ENCODE measurements at regions not wholly inside any gene's neighbourhood (a gene's known extent, or its start where the extent isn't known, plus 50 kb on each side); places are given as distances from the start of the nearest gene placed in this dataset.

DNA sequence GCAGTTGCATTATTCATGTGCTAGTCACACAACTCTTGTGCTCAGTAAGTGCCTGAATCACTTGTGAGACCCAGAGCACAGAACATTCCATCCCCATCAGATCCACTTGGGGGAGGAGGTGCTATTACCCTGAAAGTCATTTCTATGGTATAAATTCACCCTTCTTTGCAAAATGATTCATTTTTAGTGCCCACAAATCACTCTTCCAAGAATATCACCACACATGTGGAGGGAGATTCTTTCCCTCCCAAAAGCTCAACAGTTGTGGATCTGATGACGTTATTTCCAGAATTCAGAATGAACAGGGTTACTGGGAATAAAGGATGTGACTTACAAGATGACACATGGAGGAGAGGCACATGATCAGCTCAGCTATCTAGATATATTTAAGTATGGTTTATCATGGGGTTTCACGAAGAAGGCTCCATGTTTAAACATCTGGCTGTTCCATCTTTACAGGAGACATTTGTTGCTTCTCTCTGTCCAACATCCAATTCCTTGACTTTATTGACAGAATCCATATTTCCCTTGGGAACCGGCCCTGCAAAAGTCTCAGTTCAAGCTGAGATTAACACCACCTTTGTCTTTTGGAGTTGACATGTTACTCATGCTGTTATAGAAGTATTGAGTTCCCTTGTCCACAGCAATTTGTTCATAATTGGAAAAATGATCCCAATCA is 214.2 kb upstream of the PROK2 start (continued):
- TF ChIP-seq, protein P1, sequence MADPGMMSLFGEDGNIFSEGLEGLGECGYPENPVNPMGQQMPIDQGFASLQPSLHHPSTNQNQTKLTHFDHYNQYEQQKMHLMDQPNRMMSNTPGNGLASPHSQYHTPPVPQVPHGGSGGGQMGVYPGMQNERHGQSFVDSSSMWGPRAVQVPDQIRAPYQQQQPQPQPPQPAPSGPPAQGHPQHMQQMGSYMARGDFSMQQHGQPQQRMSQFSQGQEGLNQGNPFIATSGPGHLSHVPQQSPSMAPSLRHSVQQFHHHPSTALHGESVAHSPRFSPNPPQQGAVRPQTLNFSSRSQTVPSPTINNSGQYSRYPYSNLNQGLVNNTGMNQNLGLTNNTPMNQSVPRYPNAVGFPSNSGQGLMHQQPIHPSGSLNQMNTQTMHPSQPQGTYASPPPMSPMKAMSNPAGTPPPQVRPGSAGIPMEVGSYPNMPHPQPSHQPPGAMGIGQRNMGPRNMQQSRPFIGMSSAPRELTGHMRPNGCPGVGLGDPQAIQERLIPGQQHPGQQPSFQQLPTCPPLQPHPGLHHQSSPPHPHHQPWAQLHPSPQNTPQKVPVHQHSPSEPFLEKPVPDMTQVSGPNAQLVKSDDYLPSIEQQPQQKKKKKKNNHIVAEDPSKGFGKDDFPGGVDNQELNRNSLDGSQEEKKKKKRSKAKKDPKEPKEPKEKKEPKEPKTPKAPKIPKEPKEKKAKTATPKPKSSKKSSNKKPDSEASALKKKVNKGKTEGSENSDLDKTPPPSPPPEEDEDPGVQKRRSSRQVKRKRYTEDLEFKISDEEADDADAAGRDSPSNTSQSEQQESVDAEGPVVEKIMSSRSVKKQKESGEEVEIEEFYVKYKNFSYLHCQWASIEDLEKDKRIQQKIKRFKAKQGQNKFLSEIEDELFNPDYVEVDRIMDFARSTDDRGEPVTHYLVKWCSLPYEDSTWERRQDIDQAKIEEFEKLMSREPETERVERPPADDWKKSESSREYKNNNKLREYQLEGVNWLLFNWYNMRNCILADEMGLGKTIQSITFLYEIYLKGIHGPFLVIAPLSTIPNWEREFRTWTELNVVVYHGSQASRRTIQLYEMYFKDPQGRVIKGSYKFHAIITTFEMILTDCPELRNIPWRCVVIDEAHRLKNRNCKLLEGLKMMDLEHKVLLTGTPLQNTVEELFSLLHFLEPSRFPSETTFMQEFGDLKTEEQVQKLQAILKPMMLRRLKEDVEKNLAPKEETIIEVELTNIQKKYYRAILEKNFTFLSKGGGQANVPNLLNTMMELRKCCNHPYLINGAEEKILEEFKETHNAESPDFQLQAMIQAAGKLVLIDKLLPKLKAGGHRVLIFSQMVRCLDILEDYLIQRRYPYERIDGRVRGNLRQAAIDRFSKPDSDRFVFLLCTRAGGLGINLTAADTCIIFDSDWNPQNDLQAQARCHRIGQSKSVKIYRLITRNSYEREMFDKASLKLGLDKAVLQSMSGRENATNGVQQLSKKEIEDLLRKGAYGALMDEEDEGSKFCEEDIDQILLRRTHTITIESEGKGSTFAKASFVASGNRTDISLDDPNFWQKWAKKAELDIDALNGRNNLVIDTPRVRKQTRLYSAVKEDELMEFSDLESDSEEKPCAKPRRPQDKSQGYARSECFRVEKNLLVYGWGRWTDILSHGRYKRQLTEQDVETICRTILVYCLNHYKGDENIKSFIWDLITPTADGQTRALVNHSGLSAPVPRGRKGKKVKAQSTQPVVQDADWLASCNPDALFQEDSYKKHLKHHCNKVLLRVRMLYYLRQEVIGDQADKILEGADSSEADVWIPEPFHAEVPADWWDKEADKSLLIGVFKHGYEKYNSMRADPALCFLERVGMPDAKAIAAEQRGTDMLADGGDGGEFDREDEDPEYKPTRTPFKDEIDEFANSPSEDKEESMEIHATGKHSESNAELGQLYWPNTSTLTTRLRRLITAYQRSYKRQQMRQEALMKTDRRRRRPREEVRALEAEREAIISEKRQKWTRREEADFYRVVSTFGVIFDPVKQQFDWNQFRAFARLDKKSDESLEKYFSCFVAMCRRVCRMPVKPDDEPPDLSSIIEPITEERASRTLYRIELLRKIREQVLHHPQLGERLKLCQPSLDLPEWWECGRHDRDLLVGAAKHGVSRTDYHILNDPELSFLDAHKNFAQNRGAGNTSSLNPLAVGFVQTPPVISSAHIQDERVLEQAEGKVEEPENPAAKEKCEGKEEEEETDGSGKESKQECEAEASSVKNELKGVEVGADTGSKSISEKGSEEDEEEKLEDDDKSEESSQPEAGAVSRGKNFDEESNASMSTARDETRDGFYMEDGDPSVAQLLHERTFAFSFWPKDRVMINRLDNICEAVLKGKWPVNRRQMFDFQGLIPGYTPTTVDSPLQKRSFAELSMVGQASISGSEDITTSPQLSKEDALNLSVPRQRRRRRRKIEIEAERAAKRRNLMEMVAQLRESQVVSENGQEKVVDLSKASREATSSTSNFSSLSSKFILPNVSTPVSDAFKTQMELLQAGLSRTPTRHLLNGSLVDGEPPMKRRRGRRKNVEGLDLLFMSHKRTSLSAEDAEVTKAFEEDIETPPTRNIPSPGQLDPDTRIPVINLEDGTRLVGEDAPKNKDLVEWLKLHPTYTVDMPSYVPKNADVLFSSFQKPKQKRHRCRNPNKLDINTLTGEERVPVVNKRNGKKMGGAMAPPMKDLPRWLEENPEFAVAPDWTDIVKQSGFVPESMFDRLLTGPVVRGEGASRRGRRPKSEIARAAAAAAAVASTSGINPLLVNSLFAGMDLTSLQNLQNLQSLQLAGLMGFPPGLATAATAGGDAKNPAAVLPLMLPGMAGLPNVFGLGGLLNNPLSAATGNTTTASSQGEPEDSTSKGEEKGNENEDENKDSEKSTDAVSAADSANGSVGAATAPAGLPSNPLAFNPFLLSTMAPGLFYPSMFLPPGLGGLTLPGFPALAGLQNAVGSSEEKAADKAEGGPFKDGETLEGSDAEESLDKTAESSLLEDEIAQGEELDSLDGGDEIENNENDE (IDR thresholded peaks at IDR 0.05; ENCODE audit: insufficient replicate concordance, low read length) = no peak
- no peak for TF ChIP-seq SIRT6 (IDR thresholded peaks at IDR 0.05; ENCODE audit: low read length)
- TF ChIP-seq KDM4A (IDR thresholded peaks at IDR 0.05; ENCODE audit: low read depth, low read length, severe bottlenecking) = no peak
- TF ChIP-seq CHD2 (IDR thresholded peaks at IDR 0.05; ENCODE audit: low read length) = no peak
- no peak for TF ChIP-seq YY1 (IDR thresholded peaks at IDR 0.05; ENCODE audit: low read depth, low read length)
- TF ChIP-seq SP1 (IDR thresholded peaks at IDR 0.05; ENCODE audit: low read depth, low read length) = no peak
- no peak for TF ChIP-seq RNF2 (IDR thresholded peaks at IDR 0.05; ENCODE audit: borderline replicate concordance, low read depth, low read length, missing control alignments, poor library complexity, severe bottlenecking)
- TF ChIP-seq BRCA1 (IDR thresholded peaks at IDR 0.05; ENCODE audit: low read depth, low read length) = no peak
- TF ChIP-seq SP4 (IDR thresholded peaks at IDR 0.05; ENCODE audit: low read length) = no peak
- no peak for TF ChIP-seq POU5F1 (IDR thresholded peaks at IDR 0.05; ENCODE audit: low read depth, low read length)
- no peak for TF ChIP-seq TAF1 (IDR thresholded peaks at IDR 0.05; ENCODE audit: low read depth, low read length)
- no peak for TF ChIP-seq POLR2A (IDR thresholded peaks at IDR 0.05; ENCODE audit: control extremely low read depth in 1 of 2, low read depth in 2 of 2, low read length in 2 of 2)

Data from H1 (cell line).